ENCODE measurements at regions not wholly inside any gene's neighbourhood (a gene's known extent, or its start where the extent isn't known, plus 50 kb on each side); places are given as distances from the start of the nearest gene placed in this dataset.

DNA sequence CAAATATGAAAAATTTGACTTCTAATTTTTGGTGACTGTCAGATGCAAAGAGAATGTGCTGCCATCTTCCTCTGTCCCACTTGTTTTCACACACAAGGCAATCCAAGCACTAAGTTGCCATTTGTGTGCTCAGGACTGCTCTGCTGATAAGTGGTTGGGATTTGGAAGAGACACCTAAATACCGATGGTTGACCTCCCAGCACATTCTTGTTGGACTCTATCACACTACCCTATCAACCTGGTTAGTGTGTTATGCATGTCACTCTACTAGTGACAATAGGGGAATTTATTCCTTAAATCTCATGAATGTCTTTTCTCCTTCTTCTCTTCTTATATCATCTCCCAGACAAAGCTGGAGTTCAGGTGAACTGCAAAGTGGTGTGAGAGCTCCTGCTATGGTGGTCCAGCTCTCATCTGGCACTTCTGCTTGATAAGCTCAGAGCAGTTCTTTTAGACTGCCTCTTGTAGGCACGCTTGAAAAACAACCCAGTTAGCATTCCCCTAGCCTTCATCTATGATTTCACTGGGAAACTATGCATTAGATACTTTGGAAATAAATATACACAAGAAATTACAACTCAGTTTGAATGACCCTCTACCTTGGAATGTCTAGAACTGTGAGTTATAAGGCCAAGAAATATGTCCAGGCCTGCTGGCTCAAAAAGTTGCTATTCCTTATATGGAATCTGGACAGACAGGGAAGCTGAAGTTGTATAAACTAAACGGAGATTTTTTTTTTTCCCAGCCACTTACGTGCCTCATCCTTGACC lies 404.8 kb downstream of the MEIS1 start:
- Histone ChIP-seq H3K4ac (ENCODE audit: low read depth, low read length) (peak overlapping the region; percentile 99), H3K36me3 (ENCODE audit: control insufficient read depth, insufficient read depth, low read length) (no peaks in the 10 kb centered on the region), H3K27ac (ENCODE audit: insufficient read depth, low read length) (peak overlapping the region; percentile 89), H3K23ac (ENCODE audit: low read depth, low read length) (peak overlapping the region; percentile 98), H2BK15ac (ENCODE audit: low read depth, low read length) (peak overlapping the region; percentile 55), H4K20me1 (ENCODE audit: insufficient read depth, low read length) (no peaks in the 10 kb centered on the region), H3K9me3 (ENCODE audit: control insufficient read depth, insufficient read depth, low read length) (no peaks in the 10 kb centered on the region), H2AK9ac (replicated peaks; ENCODE audit: low read depth, low read length, poor library complexity) (no peak overlapping the region), H3K27me3 (ENCODE audit: control insufficient read depth, insufficient read depth, low read length) (no peaks in the 10 kb centered on the region), H3K9ac (ENCODE audit: low read depth, low read length) (peak overlapping the region; percentile 26), H4K5ac (ENCODE audit: low read depth, low read length) (peak overlapping the region; percentile 98), H2BK5ac (ENCODE audit: low read depth, low read length, poor library complexity, severe bottlenecking) (peak overlapping the region; percentile 100), H3K4me2 (ENCODE audit: low read depth, low read length) (peak overlapping the region; percentile 82), H3K9me1 (ENCODE audit: insufficient read depth, low read length) (peaks cover 7% of the 10 kb centered on the region; the same call in 1 of the 2 replicates), H3K79me1 (ENCODE audit: low read depth in 1 of 2, low read length in 2 of 2) (peaks cover 0 to 8% of the 10 kb centered on the region in 2 experiments; a peak in 2 of 4 replicates), H4K8ac (ENCODE audit: low read depth in 2 of 2, low read length in 2 of 2) (peak overlapping the region; percentile 66 to 99), H4K91ac (ENCODE audit: insufficient read depth, low read depth, low read length) (peak overlapping the region; percentile 98), H2AK5ac (ENCODE audit: low read depth, low read length) (peak overlapping the region; percentile 97), H3K18ac (ENCODE audit: low read depth, low read length) (peak overlapping the region; percentile 100), H2AFZ (replicated peaks; ENCODE audit: low read length, poor library complexity) (no peak overlapping the region), H3K56ac (ENCODE audit: extremely low read depth, insufficient read depth, low read length) (peak overlapping the region; percentile 91), H2BK20ac (ENCODE audit: low read depth, low read length) (peak overlapping the region; percentile 100), H3K4me3 (ENCODE audit: insufficient read depth, low read depth, low read length) (0 out of 2 replicates have a peak overlapping the region, but pooled peaks have one; percentile 37), H3K4me1 (ENCODE audit: control insufficient read depth, insufficient read depth, low read length) (peaks cover 11% of the 10 kb centered on the region), H2BK120ac (ENCODE audit: low read depth, low read length) (peak overlapping the region; percentile 99), H3K14ac (replicated peaks; ENCODE audit: low read depth, low read length) (peak overlapping the region; percentile 98)
- WGBS, 2 experiments (ENCODE audit: extremely low coverage in 2 of 2, insufficient read length in 1 of 2) = no CpG with 5 or more reads among the region's 4 CpGs
- POLR2A ChIA-PET (ENCODE audit: unreplicated experiment) = interaction anchor here (0.6 to 1.7 kb wide), 2 partner anchors 405 to 435 kb away, joined by 5 read pairs; no protein-coding TSS in a partner anchor
- peak; percentile 100 for DNase-seq
- in situ Hi-C loops (cut with MboI; ENCODE audit: low sequenced_read_pairs) = loop anchor here (10.0 kb wide), 2 partner anchors 255 to 405 kb away; partner anchors contain the start of gene MEIS1
- TF ChIP-seq FOS (IDR thresholded peaks at IDR 0.05; ENCODE audit: low read depth, low read length) = peak; percentile 90
- peak; percentile 81 for TF ChIP-seq BHLHE40 (IDR thresholded peaks at IDR 0.05; ENCODE audit: low read depth, low read length)
- no peak for TF ChIP-seq MXI1 (IDR thresholded peaks at IDR 0.05; ENCODE audit: borderline replicate concordance, low read depth, low read length)
- TF ChIP-seq, protein P1, sequence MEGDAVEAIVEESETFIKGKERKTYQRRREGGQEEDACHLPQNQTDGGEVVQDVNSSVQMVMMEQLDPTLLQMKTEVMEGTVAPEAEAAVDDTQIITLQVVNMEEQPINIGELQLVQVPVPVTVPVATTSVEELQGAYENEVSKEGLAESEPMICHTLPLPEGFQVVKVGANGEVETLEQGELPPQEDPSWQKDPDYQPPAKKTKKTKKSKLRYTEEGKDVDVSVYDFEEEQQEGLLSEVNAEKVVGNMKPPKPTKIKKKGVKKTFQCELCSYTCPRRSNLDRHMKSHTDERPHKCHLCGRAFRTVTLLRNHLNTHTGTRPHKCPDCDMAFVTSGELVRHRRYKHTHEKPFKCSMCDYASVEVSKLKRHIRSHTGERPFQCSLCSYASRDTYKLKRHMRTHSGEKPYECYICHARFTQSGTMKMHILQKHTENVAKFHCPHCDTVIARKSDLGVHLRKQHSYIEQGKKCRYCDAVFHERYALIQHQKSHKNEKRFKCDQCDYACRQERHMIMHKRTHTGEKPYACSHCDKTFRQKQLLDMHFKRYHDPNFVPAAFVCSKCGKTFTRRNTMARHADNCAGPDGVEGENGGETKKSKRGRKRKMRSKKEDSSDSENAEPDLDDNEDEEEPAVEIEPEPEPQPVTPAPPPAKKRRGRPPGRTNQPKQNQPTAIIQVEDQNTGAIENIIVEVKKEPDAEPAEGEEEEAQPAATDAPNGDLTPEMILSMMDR (conservative IDR thresholded peaks at IDR 0.05; ENCODE audit: low read depth, low read length) = 0 out of 2 replicates have a peak, but pooled peaks have one; percentile 1
- peak; percentile 37; the same call in 1 of the 2 replicates for TF ChIP-seq SMC3 (IDR thresholded peaks at IDR 0.05; ENCODE audit: low read depth, low read length)
- no peak for TF ChIP-seq RCOR1 (IDR thresholded peaks at IDR 0.05; ENCODE audit: insufficient replicate concordance, low read length)
- TF ChIP-seq, protein P2, sequence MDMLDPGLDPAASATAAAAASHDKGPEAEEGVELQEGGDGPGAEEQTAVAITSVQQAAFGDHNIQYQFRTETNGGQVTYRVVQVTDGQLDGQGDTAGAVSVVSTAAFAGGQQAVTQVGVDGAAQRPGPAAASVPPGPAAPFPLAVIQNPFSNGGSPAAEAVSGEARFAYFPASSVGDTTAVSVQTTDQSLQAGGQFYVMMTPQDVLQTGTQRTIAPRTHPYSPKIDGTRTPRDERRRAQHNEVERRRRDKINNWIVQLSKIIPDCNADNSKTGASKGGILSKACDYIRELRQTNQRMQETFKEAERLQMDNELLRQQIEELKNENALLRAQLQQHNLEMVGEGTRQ (IDR thresholded peaks at IDR 0.05; ENCODE audit: low read depth, low read length) = no peak
- TF ChIP-seq NFE2L2 (IDR thresholded peaks at IDR 0.05; ENCODE audit: low read depth, low read length) = no peak
- peak; percentile 35; the same call in 1 of the 2 replicates for TF ChIP-seq MAFK (IDR thresholded peaks at IDR 0.05; ENCODE audit: low read depth, low read length)
- TF ChIP-seq POLR2A (IDR thresholded peaks at IDR 0.05; ENCODE audit: low read depth, low read length) = peak; percentile 73
- no peak; the same call in 1 of the 2 replicates for TF ChIP-seq RFX5 (IDR thresholded peaks at IDR 0.05; ENCODE audit: low read depth, low read length)
- intact Hi-C loops (cut with micrococcal nuclease) = loop anchor here (1.0 to 10.0 kb wide), 5 partner anchors 50 to 811 kb away; no protein-coding TSS in a partner anchor
- peak; percentile 93 for ATAC-seq (ENCODE audit: low read depth)
- dilution Hi-C loops (cut with HindIII; ENCODE audit: low sequenced_read_pairs, unreplicated experiment) = no loop called here
- TSS peak; percentile 87 for BruUV-seq (replicated peaks)
- CTCF ChIA-PET = interaction anchor here (0.9 to 1.5 kb wide), 4 partner anchors 20 to 811 kb away, joined by 3 read pairs; no protein-coding TSS in a partner anchor

Data from IMR-90 (cell line).